Astrocyte (in vitro differentiated cells and primary cell): ENCODE measurements at regions not wholly inside any gene's neighbourhood (a gene's known extent, or its start where the extent isn't known, plus 50 kb on each side); places are given as distances from the start of the nearest gene placed in this dataset.

Source experiments
- DNase-seq: peaks from one replicate; pipeline ENCODE4 v3.0.0-alpha.2; 2010; ENCODE audit warnings: low read depth
- FAIRE-seq: peaks from 2 replicates; lab custom pipeline; 2011; peaks lifted over from hg19 to GRCh38; lab: Jason Lieb, UNC
- H2AFZ ChIP-seq: 2 replicates; pipeline ENCODE4 v1.6.0; 2012; ENCODE audit warnings: low read depth, low read length, inconsistent platforms
- H3K27ac ChIP-seq: 2 replicates; pipeline ENCODE4 v1.5.1; 2011; ENCODE audit warnings: low read depth, low read length, inconsistent platforms
- H3K27me3 ChIP-seq: 2 replicates; pipeline ENCODE4 v1.6.0; 2011; ENCODE audit warnings: low read length, inconsistent platforms; ENCODE audit not compliant: insufficient read depth
- H3K36me3 ChIP-seq: 2 replicates; pipeline ENCODE4 v1.5.1; 2011; ENCODE audit warnings: low read length, inconsistent platforms; ENCODE audit not compliant: insufficient read depth
- H3K4me1 ChIP-seq: 2 replicates; pipeline ENCODE4 v1.5.1; 2011; ENCODE audit warnings: low read length, inconsistent platforms; ENCODE audit not compliant: insufficient read depth
- H3K4me2 ChIP-seq: 2 replicates; pipeline ENCODE4 v1.6.0; 2012; ENCODE audit warnings: low read length, inconsistent platforms
- H3K4me3 ChIP-seq: 2 replicates; pipeline ENCODE4 v1.5.1; 2011; ENCODE audit warnings: low read depth, mild to moderate bottlenecking, low read length, inconsistent platforms; ENCODE audit not compliant: insufficient read depth
- H3K79me2 ChIP-seq: 2 replicates; pipeline ENCODE4 v1.6.0; 2012; ENCODE audit warnings: mild to moderate bottlenecking, low read length, inconsistent platforms; ENCODE audit not compliant: insufficient read depth
- H3K9ac ChIP-seq: 2 replicates; pipeline ENCODE4 v1.6.0; 2012; ENCODE audit warnings: mild to moderate bottlenecking, low read length, inconsistent platforms
- H3K9me3 ChIP-seq: 2 replicates; pipeline ENCODE4 v1.5.1; 2012; ENCODE audit warnings: low read depth, mild to moderate bottlenecking, low read length, inconsistent platforms; ENCODE audit not compliant: insufficient read depth
- H4K20me1 ChIP-seq: 2 replicates; pipeline ENCODE4 v1.6.0; 2012; ENCODE audit warnings: low read length, inconsistent platforms; ENCODE audit not compliant: insufficient read depth
- H3K27ac Mint-ChIP-seq: one replicate; pipeline ENCODE4 v1.8.0; 2021; ENCODE audit warnings: mild to moderate bottlenecking, mixed read lengths; ENCODE audit not compliant: unreplicated experiment
- H3K27me3 Mint-ChIP-seq: one replicate; pipeline ENCODE4 v1.8.0; 2021; ENCODE audit warnings: low read depth, mixed read lengths; ENCODE audit not compliant: unreplicated experiment
- H3K36me3 Mint-ChIP-seq: one replicate; pipeline ENCODE4 v1.8.0; 2021; ENCODE audit warnings: low read depth, mixed read lengths; ENCODE audit not compliant: unreplicated experiment
- H3K4me1 Mint-ChIP-seq: one replicate; pipeline ENCODE4 v1.8.0; 2021; ENCODE audit warnings: low read depth, mixed read lengths; ENCODE audit not compliant: unreplicated experiment
- H3K4me3 Mint-ChIP-seq: one replicate; pipeline ENCODE4 v1.8.0; 2021; ENCODE audit warnings: mild to moderate bottlenecking, moderate library complexity, mixed read lengths; ENCODE audit not compliant: unreplicated experiment
- H3K9me3 Mint-ChIP-seq: one replicate; pipeline ENCODE4 v1.8.0; 2021; ENCODE audit warnings: mild to moderate bottlenecking, mixed read lengths; ENCODE audit not compliant: unreplicated experiment
- EZH2 ChIP-seq: IDR thresholded peaks from 2 replicates; pipeline ENCODE4 v1.6.1; 2012; ENCODE audit warnings: mild to moderate bottlenecking, low read length, inconsistent platforms; ENCODE audit not compliant: insufficient read depth
- TF ChIP-seq, protein P1 (sequence below): IDR thresholded peaks from 2 replicates; pipeline ENCODE4 v1.5.1; 2011; ENCODE audit warnings: low read depth, mild to moderate bottlenecking, inconsistent platforms, low read length, moderate library complexity; ENCODE audit not compliant: insufficient read depth

DNA sequence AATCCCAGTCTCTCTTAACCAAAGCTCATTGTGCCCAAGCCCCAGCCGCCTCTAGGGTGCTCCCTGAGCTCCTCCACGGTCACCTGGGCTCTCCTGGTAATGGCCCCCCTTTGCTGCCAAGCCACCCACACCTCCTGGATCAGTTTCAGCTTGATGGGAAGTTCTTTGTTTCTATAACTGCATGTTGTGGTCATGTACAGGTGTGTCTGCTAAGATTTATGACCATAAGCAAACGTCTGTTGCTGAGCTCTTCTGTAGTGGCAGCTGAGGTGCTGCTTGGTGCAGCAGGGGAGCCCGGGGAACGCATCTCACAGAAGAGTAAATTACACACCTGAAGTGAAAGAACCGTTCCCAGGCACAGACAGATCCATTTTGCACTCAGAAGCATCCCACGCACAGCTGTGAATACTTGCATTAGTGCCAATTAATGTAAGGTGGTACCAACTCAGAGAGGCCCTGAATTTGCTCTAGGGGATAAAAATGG, 194.6 kb upstream of the ARID1B start:
- Mint-ChIP-seq H3K27ac (no peak overlapping the region), H3K4me1 (peaks cover 3% of the 10 kb centered on the region), H3K27me3 (no peaks in the 10 kb centered on the region), H3K9me3 (peaks cover 18% of the 10 kb centered on the region), H3K4me3 (no peak overlapping the region), H3K36me3 (no peaks in the 10 kb centered on the region)
- Histone ChIP-seq H3K36me3 (no peaks in the 10 kb centered on the region), H3K4me2 (no peak overlapping the region), H4K20me1 (no peaks in the 10 kb centered on the region), H2AFZ (no peak overlapping the region), H3K79me2 (no peaks in the 10 kb centered on the region), H3K4me3 (no peak overlapping the region), H3K9ac (no peak overlapping the region), H3K9me3 (no peaks in the 10 kb centered on the region), H3K4me1 (no peaks in the 10 kb centered on the region), H3K27ac (no peak overlapping the region), H3K27me3 (no peaks in the 10 kb centered on the region)
- no peak for FAIRE-seq
- TF ChIP-seq, protein P1, sequence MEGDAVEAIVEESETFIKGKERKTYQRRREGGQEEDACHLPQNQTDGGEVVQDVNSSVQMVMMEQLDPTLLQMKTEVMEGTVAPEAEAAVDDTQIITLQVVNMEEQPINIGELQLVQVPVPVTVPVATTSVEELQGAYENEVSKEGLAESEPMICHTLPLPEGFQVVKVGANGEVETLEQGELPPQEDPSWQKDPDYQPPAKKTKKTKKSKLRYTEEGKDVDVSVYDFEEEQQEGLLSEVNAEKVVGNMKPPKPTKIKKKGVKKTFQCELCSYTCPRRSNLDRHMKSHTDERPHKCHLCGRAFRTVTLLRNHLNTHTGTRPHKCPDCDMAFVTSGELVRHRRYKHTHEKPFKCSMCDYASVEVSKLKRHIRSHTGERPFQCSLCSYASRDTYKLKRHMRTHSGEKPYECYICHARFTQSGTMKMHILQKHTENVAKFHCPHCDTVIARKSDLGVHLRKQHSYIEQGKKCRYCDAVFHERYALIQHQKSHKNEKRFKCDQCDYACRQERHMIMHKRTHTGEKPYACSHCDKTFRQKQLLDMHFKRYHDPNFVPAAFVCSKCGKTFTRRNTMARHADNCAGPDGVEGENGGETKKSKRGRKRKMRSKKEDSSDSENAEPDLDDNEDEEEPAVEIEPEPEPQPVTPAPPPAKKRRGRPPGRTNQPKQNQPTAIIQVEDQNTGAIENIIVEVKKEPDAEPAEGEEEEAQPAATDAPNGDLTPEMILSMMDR, result no peak
- no peak for TF ChIP-seq EZH2
- DNase-seq, result no peak

DNA sequence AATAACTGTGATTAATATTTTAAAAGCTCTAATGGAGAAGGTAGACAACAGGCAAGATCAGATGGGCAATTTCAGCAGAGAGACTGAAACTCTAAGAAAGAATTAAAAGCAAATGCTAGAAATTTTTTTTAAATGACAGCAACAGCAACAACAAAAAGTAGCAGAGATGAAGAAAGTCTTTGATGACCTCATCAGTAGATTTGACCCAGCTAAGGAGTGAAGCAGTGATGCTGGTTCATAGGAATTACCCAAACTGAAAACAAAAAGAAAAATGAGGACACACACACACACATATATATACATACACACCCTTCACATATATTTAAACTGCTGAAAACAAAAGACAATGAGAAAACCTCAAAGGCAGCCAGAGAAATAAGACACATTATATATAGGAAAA, 197.6 kb upstream of the ARID1B start:
- Histone ChIP-seq H3K79me2 (no peaks in the 10 kb centered on the region), H3K4me1 (no peaks in the 10 kb centered on the region), H3K27me3 (no peaks in the 10 kb centered on the region), H4K20me1 (no peaks in the 10 kb centered on the region), H3K9ac (no peak overlapping the region), H3K4me2 (no peak overlapping the region), H2AFZ (no peak overlapping the region), H3K36me3 (no peaks in the 10 kb centered on the region), H3K9me3 (peaks cover 10% of the 10 kb centered on the region), H3K4me3 (no peak overlapping the region), H3K27ac (no peak overlapping the region)
- FAIRE-seq, result no peak
- H3K4me3 Mint-ChIP-seq, result no peak overlapping the region
- no peaks in the 10 kb centered on the region for H3K27me3 Mint-ChIP-seq
- no peaks in the 10 kb centered on the region for H3K4me1 Mint-ChIP-seq
- TF ChIP-seq EZH2, result no peak
- TF ChIP-seq, protein P1, result no peak
- peaks cover 10% of the 10 kb centered on the region for H3K36me3 Mint-ChIP-seq
- no peak overlapping the region for H3K27ac Mint-ChIP-seq
- H3K9me3 Mint-ChIP-seq, result peaks cover 27% of the 10 kb centered on the region
- DNase-seq, result no peak

DNA sequence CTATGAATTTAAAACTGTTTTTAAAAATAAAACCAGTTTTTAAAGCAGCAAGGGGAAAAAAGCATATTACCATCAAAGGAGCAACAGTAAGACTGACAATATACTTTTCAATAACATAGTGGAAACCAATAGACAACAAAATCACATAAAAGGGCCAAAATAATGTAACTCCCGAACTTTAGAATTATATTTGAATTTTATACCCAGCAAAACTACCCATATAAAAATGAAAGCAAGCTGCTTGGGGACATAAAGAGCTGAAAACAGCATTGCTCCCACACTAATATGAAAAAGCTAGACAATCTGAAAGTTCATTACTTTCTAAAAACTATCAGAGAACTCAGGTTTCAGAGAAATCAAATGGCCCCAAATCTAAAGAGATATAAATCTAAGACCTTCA, 199.4 kb upstream of the ARID1B start:
- Mint-ChIP-seq H3K27ac (no peak overlapping the region), H3K9me3 (peaks cover 25% of the 10 kb centered on the region), H3K27me3 (no peaks in the 10 kb centered on the region), H3K4me1 (no peaks in the 10 kb centered on the region), H3K4me3 (no peak overlapping the region), H3K36me3 (peaks cover 10% of the 10 kb centered on the region)
- no peak for FAIRE-seq
- Histone ChIP-seq H2AFZ (no peak overlapping the region), H3K4me2 (no peak overlapping the region), H3K9me3 (peaks cover 10% of the 10 kb centered on the region), H4K20me1 (no peaks in the 10 kb centered on the region), H3K27me3 (no peaks in the 10 kb centered on the region), H3K4me3 (no peak overlapping the region), H3K4me1 (no peaks in the 10 kb centered on the region), H3K79me2 (no peaks in the 10 kb centered on the region), H3K9ac (no peak overlapping the region), H3K27ac (no peak overlapping the region), H3K36me3 (no peaks in the 10 kb centered on the region)
- TF ChIP-seq EZH2, result no peak
- TF ChIP-seq, protein P1, result no peak
- no peak for DNase-seq
